NT2/D1 (cell line): ENCODE measurements at regions not wholly inside any gene's neighbourhood (a gene's known extent, or its start where the extent isn't known, plus 50 kb on each side); places are given as distances from the start of the nearest gene placed in this dataset.

Source experiments
- YY1 ChIP-seq: IDR thresholded peaks from 2 replicates; pipeline ENCODE4 v1.6.1; 2011; ENCODE audit not compliant: insufficient read length, insufficient read depth
- ZNF274 ChIP-seq: IDR thresholded peaks from 2 replicates; pipeline ENCODE4 v1.6.1; 2011; ENCODE audit warnings: mild to moderate bottlenecking, low read depth, low read length

GRCh38 chr3:34301313-34301712 is 502.9 kb downstream of the PDCD6IP start:
- no peak for TF ChIP-seq ZNF274
- TF ChIP-seq YY1 = no peak
